ENCODE measurements at regions not wholly inside any gene's neighbourhood (a gene's known extent, or its start where the extent isn't known, plus 50 kb on each side); places are given as distances from the start of the nearest gene placed in this dataset.

GRCh38 chr6:67888886-67889681 lies 746.0 kb upstream of the ADGRB3 start (continued):
- 0 out of 2 replicates have a peak, but pooled peaks have one; percentile 30 for TF ChIP-seq PATZ1 (CRISPR knock-in tag; IDR thresholded peaks at IDR 0.05; ENCODE audit: borderline replicate concordance)
- no peak for TF ChIP-seq ZNF518B (CRISPR knock-in tag; IDR thresholded peaks at IDR 0.05)
- no peak for TF ChIP-seq STAT6 (CRISPR knock-in tag; IDR thresholded peaks at IDR 0.05)
- peak; percentile 60; the same call in 1 of the 2 replicates for TF ChIP-seq ZNF436 (CRISPR knock-in tag; IDR thresholded peaks at IDR 0.05)
- TF ChIP-seq CCAR2 (IDR thresholded peaks at IDR 0.05; ENCODE audit: low read depth, low read length) = no peak
- no peak for TF ChIP-seq ZSCAN32 (CRISPR knock-in tag; IDR thresholded peaks at IDR 0.05)
- no peak for TF ChIP-seq FOXA1 (IDR thresholded peaks at IDR 0.05; ENCODE audit: borderline replicate concordance)
- peak; percentile 89 for TF ChIP-seq ZKSCAN8 (CRISPR knock-in tag; IDR thresholded peaks at IDR 0.05)
- peak; percentile 70 for TF ChIP-seq HMGN3 (IDR thresholded peaks at IDR 0.05; ENCODE audit: borderline replicate concordance, extremely low read depth, insufficient read length, low read depth, low read length)
- no peak for TF ChIP-seq BRF1 (IDR thresholded peaks at IDR 0.05; ENCODE audit: borderline replicate concordance, extremely low read depth, insufficient read length)
- 0 out of 2 replicates have a peak, but pooled peaks have one; percentile 47 for TF ChIP-seq ZFP91 (CRISPR knock-in tag; IDR thresholded peaks at IDR 0.05)
- TF ChIP-seq SIN3A (IDR thresholded peaks at IDR 0.05; ENCODE audit: borderline replicate concordance in 2 of 2, control insufficient read depth in 1 of 2, low read depth in 2 of 2, low read length in 2 of 2) = peak in 1 of 2 experiments; percentile 65; a peak in 1 of 4 replicates
- peak; percentile 43; the same call in 1 of the 2 replicates for TF ChIP-seq ZNF668 (CRISPR knock-in tag; IDR thresholded peaks at IDR 0.05)
- peak; percentile 96; the same call in 1 of the 2 replicates for TF ChIP-seq DMBX1 (CRISPR knock-in tag; IDR thresholded peaks at IDR 0.05; ENCODE audit: borderline replicate concordance)

Data from K562 (cell line).